Fibroblast of lung (primary cell): ENCODE measurements at regions not wholly inside any gene's neighbourhood (a gene's known extent, or its start where the extent isn't known, plus 50 kb on each side); places are given as distances from the start of the nearest gene placed in this dataset.

Experiments
- EZH2 ChIP-seq: IDR thresholded peaks from 2 replicates; pipeline ENCODE4 v1.5.1; 2012; ENCODE audit warnings: low read length, control low read depth, mild to moderate bottlenecking; ENCODE audit errors: missing control alignments
- TF ChIP-seq, protein P1 (sequence below), 2 donors: IDR thresholded peaks in 1 of 2; conservative IDR thresholded peaks in 1 of 2; 1 replicate in 1 of 2; 2 replicates in 1 of 2; pipeline ENCODE4 v1.5.1; 2011 to 2012; ENCODE audit warnings: low read length in 2 of 2, control low read depth in 1 of 2, inconsistent platforms in 1 of 2, low read depth in 1 of 2, mild to moderate bottlenecking in 1 of 2

- TF ChIP-seq, protein P1, sequence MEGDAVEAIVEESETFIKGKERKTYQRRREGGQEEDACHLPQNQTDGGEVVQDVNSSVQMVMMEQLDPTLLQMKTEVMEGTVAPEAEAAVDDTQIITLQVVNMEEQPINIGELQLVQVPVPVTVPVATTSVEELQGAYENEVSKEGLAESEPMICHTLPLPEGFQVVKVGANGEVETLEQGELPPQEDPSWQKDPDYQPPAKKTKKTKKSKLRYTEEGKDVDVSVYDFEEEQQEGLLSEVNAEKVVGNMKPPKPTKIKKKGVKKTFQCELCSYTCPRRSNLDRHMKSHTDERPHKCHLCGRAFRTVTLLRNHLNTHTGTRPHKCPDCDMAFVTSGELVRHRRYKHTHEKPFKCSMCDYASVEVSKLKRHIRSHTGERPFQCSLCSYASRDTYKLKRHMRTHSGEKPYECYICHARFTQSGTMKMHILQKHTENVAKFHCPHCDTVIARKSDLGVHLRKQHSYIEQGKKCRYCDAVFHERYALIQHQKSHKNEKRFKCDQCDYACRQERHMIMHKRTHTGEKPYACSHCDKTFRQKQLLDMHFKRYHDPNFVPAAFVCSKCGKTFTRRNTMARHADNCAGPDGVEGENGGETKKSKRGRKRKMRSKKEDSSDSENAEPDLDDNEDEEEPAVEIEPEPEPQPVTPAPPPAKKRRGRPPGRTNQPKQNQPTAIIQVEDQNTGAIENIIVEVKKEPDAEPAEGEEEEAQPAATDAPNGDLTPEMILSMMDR (conservative IDR thresholded peaks at IDR 0.05 in 1 of 2, IDR thresholded peaks at IDR 0.05 in 1 of 2; ENCODE audit: low read depth in 1 of 2, low read length in 2 of 2) = no peak
- TF ChIP-seq EZH2 = no peak
Measured at GRCh38 chr12:46064548-46064947, 74.2 kb upstream of the SCAF11 start.
